Activated CD4-positive, alpha-beta T cell treated with anti-CD3 and anti-CD28 coated beads, Interleukin-10, Interleukin-2, amounts not matched to agents 100 ng/mL and 50 ng/mL, durations not matched to agents 16 hours and 8 hours (primary cell): ENCODE measurements at regions not wholly inside any gene's neighbourhood (a gene's known extent, or its start where the extent isn't known, plus 50 kb on each side); places are given as distances from the start of the nearest gene placed in this dataset.
A peak's percentile ranks its signal among the peaks of the same experiment; 100 is the strongest.

Experiments
- DNase-seq: peaks from one replicate; pipeline ENCODE4 v3.0.0-alpha.2; 2020

- DNase-seq = no peak
Measured at GRCh38 chr2:8480915-8481314, 200.9 kb upstream of the ID2 start.

GRCh38 chr2:8481463-8482009, 200.3 kb upstream of the ID2 start:
- DNase-seq = peak; percentile 74

GRCh38 chr2:8482432-8482831, 199.4 kb upstream of the ID2 start:
- DNase-seq = no peak

- DNase-seq = no peak
Measured at GRCh38 chr2:8484502-8485283, 197.2 kb upstream of the ID2 start.

- DNase-seq = no peak
Measured at GRCh38 chr2:8485736-8486135, 196.1 kb upstream of the ID2 start.

GRCh38 chr2:8486141-8486540, 195.7 kb upstream of the ID2 start:
- peak; percentile 60 for DNase-seq

- DNase-seq = peak; percentile 40
Measured at GRCh38 chr2:8487461-8487932, 194.4 kb upstream of the ID2 start.

- DNase-seq = peak; percentile 88
Measured at GRCh38 chr2:8488001-8488738, 193.7 kb upstream of the ID2 start.

- DNase-seq = no peak
Measured at GRCh38 chr2:8489221-8489620, 192.6 kb upstream of the ID2 start.

- no peak for DNase-seq
Measured at GRCh38 chr2:8489751-8490150, 192.1 kb upstream of the ID2 start.

- no peak for DNase-seq
Measured at GRCh38 chr2:8490166-8490721, 191.6 kb upstream of the ID2 start.

- DNase-seq = no peak
Measured at GRCh38 chr2:8491296-8492027, 190.4 kb upstream of the ID2 start.

GRCh38 chr2:8494151-8494550, 187.7 kb upstream of the ID2 start:
- DNase-seq = no peak

- DNase-seq = no peak
Measured at GRCh38 chr2:8494589-8494988, 187.3 kb upstream of the ID2 start.

GRCh38 chr2:8495189-8495989, 186.5 kb upstream of the ID2 start:
- no peak for DNase-seq

GRCh38 chr2:8496079-8496478, 185.8 kb upstream of the ID2 start:
- DNase-seq = no peak

GRCh38 chr2:8496617-8497016, 185.2 kb upstream of the ID2 start:
- no peak for DNase-seq

- DNase-seq = no peak
Measured at GRCh38 chr2:8498994-8499393, 182.9 kb upstream of the ID2 start.

- DNase-seq = no peak
Measured at GRCh38 chr2:8500124-8501054, 181.5 kb upstream of the ID2 start.

- DNase-seq = no peak
Measured at GRCh38 chr2:8501061-8501720, 180.7 kb upstream of the ID2 start.
